GM21576 (cell line): ENCODE measurements at regions not wholly inside any gene's neighbourhood (a gene's known extent, or its start where the extent isn't known, plus 50 kb on each side); places are given as distances from the start of the nearest gene placed in this dataset.

Experiments
- ATAC-seq: cut with Tn5 transposase; IDR thresholded peaks from one replicate; pipeline ENCODE4 v1.9.1; 2021; ENCODE audit warnings: mild to moderate bottlenecking, moderate library complexity; ENCODE audit not compliant: unreplicated experiment

DNA sequence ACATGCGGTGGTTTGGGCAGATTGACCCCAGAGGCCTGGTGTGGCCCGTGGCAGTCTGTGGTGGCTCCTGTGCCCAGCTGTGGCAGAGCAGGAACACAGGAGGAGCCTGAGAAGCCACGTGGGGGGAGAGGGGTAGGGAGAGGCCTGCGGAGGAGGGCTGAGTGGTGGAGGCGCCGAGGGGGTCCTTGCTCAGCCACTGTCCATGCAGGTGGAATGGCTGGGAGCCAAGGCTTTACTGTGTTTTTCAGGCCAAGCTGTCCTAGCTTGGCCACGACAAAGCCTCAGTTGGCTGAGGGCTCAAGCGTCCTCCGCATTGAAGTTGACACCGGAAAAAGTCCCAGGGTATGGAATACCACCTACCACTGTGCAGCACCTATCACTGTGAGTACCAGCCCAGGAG is 107.0 kb downstream of the VEGFA start:
- ATAC-seq: no peak

DNA sequence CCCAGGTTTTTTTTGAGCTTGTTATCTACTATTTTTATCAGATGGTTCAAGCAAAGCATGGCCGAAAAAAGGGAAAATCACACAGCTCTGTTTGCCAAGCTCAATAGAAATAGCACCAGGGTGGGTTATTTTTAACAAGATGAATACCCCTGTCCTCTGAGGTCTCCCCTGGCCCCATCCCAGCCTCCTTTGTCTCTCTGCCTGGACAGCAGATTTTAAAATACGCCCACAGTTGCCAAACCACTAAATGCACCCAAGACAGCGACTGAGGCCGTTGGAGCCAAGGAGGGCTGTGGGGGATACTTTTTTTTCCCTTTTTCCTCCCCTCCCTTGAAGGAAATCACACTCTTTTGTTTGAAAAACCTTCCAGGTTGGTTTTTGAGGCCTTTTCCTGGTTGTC is 106.6 kb downstream of the VEGFA start:
- ATAC-seq: no peak

- no peak for ATAC-seq
Observed at GRCh38 chr6:43875849-43876572, 106.0 kb downstream of the VEGFA start.

GRCh38 chr6:43874814-43875590 is 105.0 kb downstream of the VEGFA start:
- ATAC-seq: no peak

- no peak for ATAC-seq
Observed at GRCh38 chr6:43873806-43874714, 104.0 kb downstream of the VEGFA start.

- no peak for ATAC-seq
Observed at GRCh38 chr6:43871933-43872332, 101.9 kb downstream of the VEGFA start.

DNA sequence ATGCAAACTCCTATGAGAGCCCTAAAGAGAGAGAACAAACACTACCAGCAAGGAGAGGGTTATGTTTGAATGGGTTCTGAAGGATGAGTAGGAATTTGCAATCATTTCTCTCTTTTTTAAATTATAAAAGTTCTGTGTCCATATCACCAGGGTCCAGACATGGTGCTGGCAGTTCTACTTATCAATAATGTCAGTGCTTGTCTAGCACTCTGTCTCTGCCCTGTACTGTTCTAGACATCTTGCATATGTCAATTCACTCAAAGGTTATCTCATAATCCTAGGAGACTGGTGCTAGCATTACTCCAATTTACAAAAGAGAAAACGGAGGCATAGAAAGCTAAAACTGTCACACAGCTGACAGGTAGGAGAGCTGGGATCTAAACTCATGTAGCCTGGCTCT is 101.3 kb downstream of the VEGFA start:
- no peak for ATAC-seq

DNA sequence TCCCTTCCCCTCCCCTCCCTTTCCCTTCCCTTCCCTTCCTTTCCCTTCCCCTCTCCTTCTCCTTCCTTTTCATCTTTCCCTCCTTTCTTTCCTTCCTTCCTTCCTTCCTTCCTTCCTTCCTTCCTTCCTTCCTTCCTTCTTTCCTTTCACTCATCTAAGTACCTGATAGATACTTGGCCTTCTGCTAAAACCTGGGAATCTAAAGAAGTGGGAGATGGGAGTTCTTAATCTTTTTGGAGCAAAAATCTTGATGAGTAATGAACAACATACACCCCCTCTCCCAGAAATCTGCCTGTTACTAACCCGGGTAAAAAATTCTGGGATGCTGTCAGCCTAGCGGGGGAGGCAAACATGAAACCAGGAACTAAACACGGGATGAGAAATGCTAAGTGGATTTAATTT is 100.7 kb downstream of the VEGFA start:
- no peak for ATAC-seq

- no peak for ATAC-seq
Observed at GRCh38 chr6:43869792-43870659, 100.0 kb downstream of the VEGFA start.

DNA sequence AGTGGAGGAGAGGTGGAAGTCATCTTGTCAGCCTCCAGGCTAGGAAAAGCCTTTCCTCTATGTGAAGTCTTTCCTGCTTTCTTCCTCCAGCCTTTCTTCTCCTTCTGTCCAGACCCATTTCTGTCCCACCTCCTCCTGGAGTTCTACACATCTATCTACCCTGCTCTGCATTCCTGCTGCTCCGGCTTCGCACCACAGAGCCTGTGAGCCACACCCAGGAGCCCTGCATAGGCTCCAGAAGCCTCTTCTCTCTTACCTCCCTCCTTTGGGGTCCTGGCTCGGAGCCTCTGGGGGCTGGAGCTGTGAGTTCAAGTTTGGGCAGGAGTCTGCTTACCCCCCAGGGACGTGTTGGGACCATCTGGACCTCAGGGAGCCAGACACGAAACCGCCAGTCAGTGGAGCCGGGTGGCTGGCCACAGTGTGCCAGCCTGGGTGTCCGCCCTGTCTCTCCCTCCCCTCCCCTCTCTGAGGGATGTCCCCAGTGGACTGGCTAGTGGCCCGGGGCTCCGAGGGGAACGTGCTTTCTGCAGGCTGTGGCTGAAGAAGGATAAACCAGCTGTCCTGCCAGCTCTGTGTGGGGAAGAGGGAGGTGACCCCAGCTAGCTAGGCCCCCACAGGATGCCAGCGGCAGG is 99.2 kb downstream of the VEGFA start:
- ATAC-seq: no peak

DNA sequence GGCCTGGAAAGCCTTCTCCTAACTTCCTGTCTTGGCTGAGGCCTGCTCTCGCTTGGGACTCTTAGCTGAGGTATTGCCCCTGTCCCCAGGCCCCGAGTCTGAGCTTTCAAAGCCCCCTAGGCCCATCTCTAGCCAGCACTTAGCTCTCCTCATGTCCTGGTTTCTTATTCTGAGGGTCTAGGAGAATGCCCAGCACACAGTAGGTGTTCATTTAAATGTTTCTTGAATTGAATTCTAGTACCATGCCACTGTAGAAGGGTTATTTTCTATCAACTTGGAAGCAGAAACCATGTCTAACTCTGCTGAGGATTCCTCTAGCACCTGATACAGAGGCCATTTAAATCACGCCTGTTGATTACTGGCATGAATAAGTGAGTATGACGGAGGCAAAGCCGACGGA is 98.5 kb downstream of the VEGFA start:
- no peak for ATAC-seq

- no peak for ATAC-seq
Observed at GRCh38 chr6:43867996-43868395, 98.0 kb downstream of the VEGFA start.

DNA sequence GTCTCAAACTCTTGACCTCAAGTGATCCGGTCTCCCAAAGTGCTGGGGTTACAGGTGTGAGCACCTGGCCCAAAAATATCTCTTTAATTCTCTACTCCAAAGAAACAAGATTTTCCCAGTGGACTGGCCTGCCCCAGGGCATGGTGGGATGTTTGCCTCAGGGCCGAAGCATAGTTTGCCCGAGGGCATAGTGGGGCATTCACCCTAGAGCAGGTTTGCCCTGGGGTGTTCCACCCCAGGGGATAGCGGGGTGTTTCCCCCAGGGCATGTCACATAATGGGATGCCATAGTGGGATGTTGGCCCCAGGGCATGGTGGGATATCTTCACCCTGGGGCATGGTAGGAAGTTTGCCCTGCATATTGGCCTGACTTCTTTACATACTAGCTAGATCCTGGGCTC is 97.2 kb downstream of the VEGFA start:
- no peak for ATAC-seq

GRCh38 chr6:43865932-43866645 is 96.1 kb downstream of the VEGFA start:
- ATAC-seq: no peak

- ATAC-seq: no peak
Observed at GRCh38 chr6:43865086-43865485, 95.1 kb downstream of the VEGFA start.

GRCh38 chr6:43862925-43863324 is 92.9 kb downstream of the VEGFA start:
- ATAC-seq: no peak

DNA sequence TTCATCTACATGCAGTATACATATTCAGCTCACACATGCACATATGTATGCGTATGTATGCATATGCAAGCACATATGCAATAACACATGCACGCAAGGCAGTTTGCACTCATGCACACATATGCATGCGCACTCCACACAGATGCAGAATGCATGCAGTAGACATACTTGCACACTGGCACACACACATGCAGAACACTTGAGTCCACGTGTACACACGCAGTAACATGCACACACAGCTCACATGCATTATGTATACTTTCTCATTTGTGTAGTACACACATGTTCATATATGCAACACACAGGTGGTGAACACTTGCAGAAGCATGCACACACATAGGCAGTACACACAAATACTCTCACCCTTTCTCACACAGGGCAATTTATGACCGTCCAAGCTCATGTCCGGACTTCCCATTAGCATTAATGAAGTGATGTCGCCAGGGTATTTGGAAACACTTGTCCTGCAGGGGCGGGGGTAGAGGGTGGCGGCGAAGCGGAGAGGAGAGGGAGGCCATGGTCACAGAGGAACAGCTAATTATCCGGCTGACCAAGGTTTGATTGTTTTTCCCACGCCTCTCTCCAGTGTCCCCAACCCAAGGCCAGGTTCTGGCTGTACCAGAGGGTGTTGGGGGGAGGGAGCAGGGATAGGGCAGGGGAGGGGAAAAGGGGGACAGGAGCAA is 91.3 kb downstream of the VEGFA start:
- ATAC-seq: no peak

- ATAC-seq: no peak
Observed at GRCh38 chr6:43860285-43860684, 90.3 kb downstream of the VEGFA start.

GRCh38 chr6:43859213-43859612 is 89.2 kb downstream of the VEGFA start:
- ATAC-seq: no peak
